HG03457 (cell line): ENCODE measurements at regions not wholly inside any gene's neighbourhood (a gene's known extent, or its start where the extent isn't known, plus 50 kb on each side); places are given as distances from the start of the nearest gene placed in this dataset.
"Not testable (repeated sequence)": the region's sequence is repeated elsewhere in the genome, so short reads cannot be mapped to it uniquely, and the experiment has no call there.

ENCODE experiments used
- ATAC-seq: cut with Tn5 transposase; IDR thresholded peaks from one replicate; pipeline ENCODE4 v1.9.1; 2021; ENCODE audit warnings: moderate number of reproducible peaks; ENCODE audit not compliant: unreplicated experiment

DNA sequence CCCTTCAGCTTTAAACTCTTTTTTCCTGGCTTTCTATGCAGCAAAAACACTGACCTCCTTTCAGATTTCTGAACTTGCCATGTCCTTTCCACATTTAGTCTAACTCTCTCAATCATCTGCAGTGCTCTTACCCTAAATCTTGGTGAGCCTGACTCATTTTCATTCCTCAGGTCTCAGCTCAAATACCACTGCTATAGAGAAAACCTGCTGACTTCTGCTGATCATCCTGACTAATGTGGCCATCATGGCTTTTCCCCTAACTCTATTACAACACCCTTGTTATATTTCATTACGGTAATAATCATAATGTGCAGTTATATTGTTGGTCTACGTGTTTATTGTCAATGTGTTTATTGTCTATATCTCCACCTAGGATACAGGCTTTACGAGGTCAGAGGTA, 207.3 kb upstream of the OR4E1 start:
- ATAC-seq: no peak

DNA sequence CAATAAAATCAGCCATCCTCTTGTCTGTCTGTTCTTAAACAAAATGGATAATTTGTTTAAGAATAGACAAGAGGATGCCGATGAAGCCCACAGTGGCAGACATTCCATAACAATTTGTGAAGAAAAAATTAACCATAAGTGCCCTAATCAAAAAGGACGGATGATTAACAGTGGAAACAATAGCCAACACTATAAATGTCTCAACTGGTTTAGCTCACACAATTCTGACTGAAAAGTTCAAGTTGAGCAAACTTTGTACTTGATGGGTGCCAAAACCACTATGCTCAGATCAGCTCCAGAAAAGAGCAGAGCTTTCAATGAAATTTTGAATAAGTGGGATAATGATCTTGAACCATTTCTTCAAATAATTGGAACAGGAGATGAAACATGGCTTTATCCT, 202.2 kb upstream of the OR4E1 start:
- ATAC-seq: no peak

DNA sequence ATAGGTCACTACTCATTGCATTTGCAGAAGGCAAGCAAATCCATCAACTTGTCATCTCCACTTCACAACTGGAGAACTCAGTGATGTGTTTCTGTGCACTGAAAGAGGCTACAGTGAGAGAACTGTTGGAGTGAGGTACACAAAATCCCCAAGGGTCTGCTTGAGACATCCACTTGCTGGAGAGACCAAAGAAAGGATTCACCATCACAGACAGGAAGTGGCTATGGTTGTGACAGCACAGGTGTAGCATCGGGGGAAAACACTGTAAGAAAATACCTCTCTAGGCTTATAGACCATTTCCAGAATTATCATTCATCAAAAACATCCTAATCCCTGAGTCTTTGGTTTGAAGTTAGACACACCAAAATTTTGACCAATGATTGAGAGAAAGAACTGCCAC, 201.3 kb upstream of the OR4E1 start:
- ATAC-seq: no peak

DNA sequence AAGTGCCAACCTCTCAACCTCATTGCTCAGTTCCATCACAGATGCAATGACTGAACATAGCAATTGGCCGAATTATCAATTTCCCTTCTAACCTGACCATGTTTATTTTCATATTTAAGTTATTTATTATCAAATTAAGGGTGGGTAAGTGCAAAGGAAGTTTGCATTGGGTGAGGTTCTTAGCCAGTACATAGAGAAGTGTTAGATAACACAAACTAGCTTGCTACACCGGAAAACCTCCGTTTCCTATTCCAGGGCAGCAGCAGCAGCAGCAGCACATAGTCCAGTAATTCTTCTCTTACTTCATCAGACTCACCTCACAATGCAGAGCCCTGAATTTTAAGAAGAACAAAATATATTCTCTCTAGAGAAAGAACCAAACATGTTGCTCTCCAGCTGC, 200.5 kb upstream of the OR4E1 start:
- no peak for ATAC-seq

DNA sequence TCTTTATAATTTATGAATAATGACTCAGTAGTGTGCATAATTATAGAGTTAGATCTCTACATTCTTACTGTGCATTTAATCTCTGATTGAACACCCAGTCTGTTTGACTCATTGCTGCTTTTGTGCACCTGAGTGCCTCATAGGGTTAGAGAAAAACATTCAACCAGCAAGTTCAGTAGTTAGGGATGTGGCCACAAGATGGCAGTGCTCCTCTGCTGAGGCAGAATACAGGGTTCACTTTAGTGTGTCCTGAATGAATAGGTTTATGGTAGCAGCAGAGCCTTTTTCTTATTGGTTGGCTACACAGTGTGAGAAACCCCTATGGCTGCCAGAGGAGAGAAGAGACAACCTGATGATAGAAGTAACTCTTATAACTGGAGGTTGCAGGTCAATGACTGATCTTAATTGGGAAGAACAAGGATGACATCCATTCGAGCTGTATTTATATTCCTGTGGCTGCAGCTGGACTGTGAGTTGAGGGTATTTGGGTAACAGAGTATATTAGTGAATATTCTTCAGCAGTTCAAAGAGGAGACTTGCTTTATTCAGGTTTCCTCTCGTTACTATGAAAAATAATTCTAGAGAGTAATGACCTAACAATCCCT, 194.9 kb upstream of the OR4E1 start:
- ATAC-seq: no peak

DNA sequence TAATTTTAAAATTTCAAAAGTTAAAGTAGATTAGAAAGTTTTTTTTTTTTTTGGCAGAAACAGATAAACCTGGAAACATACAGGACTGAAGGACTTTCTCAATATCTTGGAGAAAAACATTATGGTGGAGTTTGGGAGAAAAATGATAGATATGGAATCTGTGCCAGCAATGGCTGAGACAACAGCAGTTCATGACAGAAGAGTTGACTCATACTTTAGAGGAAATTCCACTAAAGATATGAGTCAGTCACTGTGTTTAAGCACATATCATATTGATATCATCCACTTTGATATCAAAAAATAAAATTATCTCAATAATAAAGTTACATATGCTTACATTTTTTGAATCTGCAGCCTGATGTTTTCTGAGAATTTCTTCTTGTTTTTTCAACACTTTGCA, 193.9 kb upstream of the OR4E1 start:
- ATAC-seq: no peak

DNA sequence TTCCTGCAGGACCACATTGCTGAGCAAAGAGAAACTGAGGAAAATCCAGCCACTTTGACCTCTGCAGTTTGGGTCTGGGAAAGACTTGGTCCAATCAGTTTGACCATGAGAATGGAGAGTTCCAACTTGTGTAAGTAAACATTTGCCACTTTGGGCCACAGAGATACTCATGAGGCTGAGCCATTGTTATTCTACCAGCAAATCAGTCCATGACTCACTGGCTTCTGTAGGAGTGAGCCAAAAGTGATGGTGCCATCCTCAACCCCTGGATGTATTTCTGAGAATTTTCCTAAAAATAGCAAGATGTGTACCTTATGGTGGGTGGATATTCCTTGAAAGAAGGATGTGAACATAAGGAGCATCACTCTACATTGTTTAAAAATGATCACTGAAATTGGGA, 192.9 kb upstream of the OR4E1 start:
- no peak for ATAC-seq

DNA sequence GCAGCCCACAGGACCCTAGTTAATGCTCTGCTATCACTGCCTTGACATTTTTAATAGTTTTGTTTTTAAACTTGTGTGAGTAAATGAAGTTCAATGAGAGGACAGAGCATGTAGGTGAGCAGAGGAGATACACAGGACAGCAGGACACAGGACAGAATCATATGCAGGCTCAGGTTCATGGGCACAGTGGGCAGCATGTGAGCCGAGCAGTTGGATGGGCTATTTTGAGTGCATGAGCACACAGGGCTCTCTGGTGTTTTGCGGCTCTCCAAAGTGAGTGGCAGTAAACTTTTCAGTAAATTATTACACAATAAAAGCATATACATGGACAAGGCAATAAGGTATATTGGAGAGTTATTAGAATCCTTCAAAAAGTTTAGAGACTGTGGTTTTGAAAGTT, 189.7 kb upstream of the OR4E1 start:
- no peak for ATAC-seq

DNA sequence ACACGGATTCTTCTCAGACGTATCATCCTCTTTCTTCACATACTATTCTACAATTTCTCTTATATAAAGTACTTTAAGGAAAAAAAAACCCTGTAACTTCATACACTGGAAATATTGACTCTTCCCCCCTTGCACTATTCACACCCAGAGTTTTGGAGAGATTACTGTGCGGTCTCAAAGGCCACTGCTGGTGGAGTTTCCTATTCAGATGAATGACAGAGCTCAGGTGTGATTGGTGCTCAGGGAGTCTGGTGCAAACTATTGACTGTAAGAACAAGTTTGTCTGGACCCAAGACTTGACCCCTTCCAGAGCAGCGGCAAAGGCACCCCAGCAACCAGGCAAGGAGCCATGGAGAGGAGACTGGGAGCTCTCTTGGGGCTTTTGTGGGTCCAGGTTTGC, 187.5 kb upstream of the OR4E1 start:
- no peak for ATAC-seq

DNA sequence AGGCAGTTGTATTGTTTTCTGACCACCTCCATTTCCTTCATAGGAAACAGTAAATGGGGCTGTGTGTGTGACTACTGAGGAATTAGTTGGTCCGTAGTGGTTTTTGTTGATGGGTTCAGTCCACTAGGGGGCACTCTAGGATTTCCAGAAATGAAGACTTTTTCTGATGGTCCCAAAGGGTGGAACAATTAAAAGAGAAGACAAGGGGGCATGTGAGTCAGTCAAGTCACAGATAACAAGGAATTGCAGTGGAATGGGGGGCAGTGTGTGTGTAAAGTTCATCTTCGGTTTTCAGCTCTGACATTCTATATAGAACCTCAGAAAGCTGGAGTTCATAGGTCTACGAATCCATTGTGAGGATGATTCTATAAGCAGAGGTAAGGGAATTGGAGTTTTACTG, 186.6 kb upstream of the OR4E1 start:
- ATAC-seq: no peak

DNA sequence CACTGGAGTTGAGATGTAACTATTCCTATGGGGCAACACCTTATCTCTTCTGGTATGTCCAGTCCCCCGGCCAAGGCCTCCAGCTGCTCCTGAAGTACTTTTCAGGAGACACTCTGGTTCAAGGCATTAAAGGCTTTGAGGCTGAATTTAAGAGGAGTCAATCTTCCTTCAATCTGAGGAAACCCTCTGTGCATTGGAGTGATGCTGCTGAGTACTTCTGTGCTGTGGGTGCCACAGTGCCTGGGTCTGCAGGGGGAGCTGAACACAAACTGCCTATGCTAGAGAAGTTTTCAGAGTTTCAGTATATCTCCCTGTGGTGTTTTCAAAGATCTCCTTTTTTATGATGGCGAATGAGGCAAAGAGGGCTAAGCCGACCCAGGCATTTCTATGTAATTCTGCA, 179.2 kb upstream of the OR4E1 start:
- ATAC-seq: no peak

DNA sequence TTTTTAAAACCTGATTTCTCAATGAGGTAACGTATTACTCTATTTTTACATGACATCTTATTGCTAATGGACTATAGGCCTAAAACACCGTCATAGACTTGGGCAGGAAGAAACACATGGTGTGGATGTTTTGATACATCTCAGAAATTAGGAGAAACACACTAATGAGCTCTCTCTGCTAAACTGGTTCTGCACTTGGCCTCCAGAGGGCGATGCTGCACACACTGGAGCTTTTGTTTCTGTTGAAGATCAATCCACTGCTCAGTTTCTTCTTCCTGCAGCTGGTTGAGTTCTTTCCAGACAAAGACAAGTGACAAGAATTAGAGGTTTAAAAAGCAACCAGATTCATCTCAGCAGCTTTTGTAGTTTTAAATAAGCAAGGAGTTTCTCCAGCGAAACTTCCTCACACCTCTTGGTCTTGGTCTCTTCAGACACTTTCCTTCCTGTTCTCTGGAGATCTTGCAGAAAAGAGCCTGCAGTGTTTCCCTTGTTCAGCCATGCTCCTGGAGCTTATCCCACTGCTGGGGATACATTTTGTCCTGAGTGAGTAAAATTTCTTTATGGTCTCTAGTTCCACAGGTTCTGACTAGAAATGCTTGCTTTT, 178.5 kb upstream of the OR4E1 start:
- no peak for ATAC-seq

DNA sequence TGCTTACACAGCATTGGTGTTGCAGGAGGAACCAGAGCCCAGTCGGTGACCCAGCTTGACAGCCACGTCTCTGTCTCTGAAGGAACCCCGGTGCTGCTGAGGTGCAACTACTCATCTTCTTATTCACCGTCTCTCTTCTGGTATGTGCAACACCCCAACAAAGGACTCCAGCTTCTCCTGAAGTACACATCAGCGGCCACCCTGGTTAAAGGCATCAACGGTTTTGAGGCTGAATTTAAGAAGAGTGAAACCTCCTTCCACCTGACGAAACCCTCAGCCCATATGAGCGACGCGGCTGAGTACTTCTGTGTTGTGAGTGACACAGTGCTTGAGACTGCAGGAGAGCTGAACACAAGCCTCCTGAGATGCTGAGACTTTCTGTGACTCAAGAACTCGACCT, 173.3 kb upstream of the OR4E1 start:
- ATAC-seq: not testable (repeated sequence)

DNA sequence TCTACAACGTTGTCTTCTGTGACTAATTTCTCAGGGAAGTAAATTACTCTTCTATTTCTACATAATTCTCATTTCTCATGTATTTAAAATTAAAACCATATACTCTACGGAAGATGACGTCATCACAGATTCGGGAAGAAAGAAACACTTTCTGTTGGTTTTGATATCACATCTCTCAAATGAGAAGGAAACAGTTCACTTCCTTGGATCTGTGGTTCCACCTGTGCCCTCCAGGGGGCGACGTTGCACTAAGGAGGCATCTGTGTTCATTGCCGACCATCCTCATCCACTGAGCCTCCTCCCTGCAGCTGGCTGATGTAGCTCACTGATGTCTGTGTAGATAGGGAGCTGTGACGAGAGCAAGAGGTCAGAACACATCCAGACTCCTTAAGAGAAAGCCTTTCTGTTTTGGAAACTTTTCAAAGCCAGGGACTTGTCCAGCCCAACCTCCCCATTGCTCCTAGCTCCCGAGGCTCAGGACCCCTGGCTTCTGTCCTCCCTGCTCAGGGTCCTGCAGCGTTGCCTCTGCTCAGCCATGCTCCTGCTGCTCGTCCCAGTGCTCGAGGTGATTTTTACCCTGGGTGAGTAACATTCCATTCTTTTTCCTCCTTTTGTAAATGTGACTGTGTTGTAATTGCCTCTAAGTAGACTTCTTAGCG, 172.7 kb upstream of the OR4E1 start:
- ATAC-seq: no peak

DNA sequence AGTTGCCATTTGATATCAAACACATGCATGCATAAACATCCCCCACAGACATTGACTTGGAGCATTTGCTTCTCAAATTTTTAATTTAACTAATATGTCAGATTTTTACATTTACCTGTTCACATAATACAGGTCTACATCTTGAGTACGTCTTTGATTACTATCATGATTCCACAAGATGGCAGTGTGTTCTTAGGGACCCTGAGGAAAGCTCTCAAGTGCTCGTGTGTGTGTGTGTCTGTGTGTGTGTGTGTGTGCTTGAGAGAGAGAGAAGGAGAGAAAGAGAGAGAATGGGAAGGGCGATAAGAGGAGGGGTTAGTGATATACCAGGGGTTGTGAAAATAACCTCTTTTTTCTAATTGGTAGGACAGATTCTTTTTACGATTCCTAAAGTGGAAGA, 167.1 kb upstream of the OR4E1 start:
- no peak for ATAC-seq

DNA sequence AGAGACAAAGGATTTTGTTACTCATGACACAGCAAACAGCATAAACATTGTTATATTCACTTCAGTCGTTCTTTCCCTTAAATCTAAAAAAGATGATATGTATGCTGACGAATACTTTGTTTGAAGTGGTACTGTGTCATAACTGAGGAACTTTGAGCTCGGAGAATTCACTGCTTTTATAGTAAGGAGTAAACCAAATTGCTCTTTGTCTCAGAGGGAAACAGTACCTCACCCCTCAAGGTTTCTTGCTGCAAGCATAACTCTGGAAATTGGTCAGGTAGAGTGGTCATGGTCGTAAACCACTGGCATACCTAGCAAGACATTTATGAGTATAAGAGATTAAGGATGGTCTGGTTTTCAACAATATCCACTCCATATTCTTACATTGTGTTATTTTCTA, 160.2 kb upstream of the OR4E1 start:
- ATAC-seq: no peak

DNA sequence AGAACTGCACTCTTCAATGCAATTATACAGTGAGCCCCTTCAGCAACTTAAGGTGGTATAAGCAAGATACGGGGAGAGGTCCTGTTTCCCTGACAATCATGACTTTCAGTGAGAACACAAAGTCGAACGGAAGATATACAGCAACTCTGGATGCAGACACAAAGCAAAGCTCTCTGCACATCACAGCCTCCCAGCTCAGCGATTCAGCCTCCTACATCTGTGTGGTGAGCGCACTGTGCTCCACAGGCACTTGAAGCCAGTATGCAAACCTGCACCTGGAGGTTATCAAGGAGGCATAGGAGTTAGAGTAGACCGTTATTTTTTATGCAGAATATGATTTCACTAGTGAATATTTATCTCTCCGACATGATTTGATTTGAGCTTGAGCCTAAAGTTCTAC, 152.2 kb upstream of the OR4E1 start:
- ATAC-seq: no peak

DNA sequence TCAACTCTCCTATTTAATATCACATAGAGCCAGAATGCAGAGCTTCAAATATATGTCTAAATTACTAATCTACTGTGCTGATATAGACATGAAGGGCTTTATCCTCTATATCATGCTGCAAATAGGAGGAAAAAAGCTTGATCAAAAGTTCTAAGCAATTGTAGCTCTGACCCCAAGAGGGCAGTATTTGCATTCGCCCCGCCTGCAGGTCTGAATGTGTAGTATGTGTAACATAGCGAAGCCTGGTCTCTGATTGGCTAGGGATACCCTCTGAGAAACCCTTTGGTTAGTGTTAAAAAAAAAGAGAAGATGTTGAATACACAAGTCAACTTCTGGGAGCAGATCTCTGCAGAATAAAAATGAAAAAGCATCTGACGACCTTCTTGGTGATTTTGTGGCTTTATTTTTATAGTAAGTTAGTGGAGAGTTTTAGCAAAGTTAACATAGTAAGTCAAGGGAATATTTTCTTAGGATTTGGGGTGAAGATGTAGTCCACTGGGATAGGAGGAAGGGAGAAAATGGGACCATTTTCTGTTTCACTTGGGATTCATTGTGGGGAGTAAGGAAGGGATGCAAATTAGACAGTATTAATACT, 151.6 kb upstream of the OR4E1 start:
- ATAC-seq: no peak

DNA sequence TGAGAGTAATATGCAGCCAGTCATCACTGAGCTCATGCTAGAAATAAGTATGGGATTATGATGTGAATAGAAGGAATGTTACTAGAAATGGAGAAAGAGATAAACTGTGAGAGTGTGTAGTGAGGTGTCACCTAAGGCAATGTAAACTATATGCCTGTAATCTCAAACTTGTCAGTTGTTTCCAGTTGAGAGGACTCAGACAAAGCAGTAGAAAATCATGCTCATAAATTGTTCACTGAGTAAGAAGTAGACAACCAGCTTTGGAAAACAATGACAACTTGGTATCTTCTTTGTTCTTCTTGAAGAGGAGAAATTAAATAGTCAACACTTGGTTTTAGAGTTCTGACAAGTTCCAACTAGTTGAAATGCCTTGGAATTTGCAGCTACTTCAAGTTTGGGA, 148.5 kb upstream of the OR4E1 start:
- ATAC-seq: no peak

DNA sequence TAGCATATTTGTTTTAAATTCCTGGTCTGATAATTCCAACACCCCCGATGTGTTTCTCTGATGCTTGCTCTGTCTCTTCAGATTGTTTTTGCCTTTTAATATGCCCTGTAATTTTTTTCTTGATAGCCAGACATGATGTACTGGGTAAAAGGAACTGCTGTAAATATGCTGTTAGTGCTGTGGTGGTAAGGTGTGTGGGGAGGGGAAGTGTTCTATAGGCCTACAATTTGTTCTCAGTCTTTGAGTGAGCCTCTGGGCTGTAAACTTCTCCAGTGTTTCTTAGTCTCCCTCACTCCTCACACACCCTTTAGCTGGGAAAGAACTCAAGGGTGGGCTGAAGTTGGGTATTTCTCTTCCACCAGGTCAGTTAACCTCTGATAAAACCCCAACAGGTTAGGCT, 147.0 kb upstream of the OR4E1 start:
- no peak for ATAC-seq

DNA sequence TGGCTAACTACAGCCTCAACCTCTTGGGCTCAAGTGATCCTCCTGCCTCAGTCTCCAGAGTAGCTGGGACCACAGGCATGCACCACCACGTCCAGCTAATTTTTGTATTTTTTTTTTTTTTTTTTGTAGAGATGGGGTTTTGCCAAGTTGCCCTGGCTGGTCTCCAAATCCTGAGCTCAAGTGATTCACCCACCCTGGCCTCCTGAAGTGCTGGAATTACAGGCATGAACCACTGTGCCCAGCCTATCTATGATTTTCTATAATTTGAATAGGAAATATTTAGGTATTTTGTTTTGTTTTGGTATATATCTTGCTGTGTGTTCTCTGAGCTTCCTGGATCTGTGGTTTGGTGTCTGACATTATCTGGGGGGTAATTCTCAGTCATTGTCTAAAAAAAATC, 146.3 kb upstream of the OR4E1 start:
- not testable (repeated sequence) for ATAC-seq

DNA sequence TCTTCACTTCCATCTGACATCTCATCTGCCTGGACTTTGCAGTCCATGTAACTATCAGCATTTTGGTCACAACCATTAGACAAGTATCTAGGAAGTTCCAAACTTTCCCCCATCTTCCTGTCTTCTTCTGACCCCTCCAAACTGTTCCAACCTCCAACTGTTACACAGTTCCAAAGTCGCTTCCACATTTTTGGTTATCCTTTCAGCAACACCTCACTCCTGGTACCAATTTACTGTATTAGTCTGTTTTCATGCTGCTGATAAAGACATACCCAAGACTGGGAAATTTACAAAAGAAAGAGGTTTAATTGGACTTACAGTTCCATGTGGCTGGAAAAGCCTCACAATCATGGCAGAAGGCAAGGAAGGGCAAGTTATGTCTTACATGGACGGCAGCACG, 143.4 kb upstream of the OR4E1 start:
- ATAC-seq: not testable (repeated sequence)
